ENCODE measurements at regions not wholly inside any gene's neighbourhood (a gene's known extent, or its start where the extent isn't known, plus 50 kb on each side); places are given as distances from the start of the nearest gene placed in this dataset.

DNA sequence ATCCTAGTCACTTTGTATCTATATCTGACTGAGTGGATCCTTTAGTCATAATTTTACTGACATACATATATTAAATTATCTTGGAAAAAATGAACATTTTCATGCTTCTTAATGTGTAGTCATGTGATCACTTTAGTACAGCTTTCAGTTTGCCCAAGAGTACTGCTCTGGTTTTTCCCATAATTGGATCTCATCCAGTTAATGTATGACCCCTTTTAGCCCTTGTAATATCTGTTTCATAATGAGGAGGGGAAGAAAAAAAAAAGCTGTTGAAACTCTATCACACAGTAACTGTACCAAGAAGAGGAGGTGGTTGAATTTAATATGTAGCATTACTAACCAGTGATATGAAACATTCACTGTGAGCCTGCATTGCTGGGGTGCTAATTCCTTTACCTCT is 328.7 kb downstream of the PTPRC start:
- Histone ChIP-seq H3K9me3 (ENCODE audit: control insufficient read depth, insufficient read depth, low read length) (no peaks in the 10 kb centered on the region), H3K4me1 (ENCODE audit: insufficient read depth, low read length) (no peaks in the 10 kb centered on the region), H3K9ac (ENCODE audit: low read depth, low read length) (no peak overlapping the region), H3K36me3 (ENCODE audit: insufficient read depth, low read length) (no peaks in the 10 kb centered on the region)

DNA sequence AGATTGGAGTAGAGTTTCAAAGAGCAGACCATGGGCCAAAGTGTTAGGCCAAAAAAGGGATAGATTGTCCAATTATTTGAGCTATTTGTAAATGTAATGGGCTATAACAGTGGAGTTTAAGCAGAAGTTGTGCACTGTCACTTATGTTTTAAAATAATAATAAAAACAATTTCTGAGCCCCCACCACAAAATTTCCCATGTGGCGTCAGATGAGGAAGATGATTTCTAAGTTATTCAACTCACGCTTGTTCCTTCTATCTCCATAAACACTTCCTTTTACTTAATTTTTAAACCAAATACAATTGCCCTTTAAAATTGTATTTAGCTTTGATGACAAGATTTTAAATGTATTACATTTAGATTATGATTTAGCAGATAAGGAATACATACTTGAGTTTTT is 330.0 kb downstream of the PTPRC start:
- H3K9me3 ChIP-seq (ENCODE audit: control insufficient read depth, insufficient read depth, low read length): no peaks in the 10 kb centered on the region
- H3K9ac ChIP-seq (ENCODE audit: low read depth, low read length): no peak overlapping the region
- no peaks in the 10 kb centered on the region for H3K36me3 ChIP-seq (ENCODE audit: insufficient read depth, low read length)
- no peaks in the 10 kb centered on the region for H3K4me1 ChIP-seq (ENCODE audit: insufficient read depth, low read length)

DNA sequence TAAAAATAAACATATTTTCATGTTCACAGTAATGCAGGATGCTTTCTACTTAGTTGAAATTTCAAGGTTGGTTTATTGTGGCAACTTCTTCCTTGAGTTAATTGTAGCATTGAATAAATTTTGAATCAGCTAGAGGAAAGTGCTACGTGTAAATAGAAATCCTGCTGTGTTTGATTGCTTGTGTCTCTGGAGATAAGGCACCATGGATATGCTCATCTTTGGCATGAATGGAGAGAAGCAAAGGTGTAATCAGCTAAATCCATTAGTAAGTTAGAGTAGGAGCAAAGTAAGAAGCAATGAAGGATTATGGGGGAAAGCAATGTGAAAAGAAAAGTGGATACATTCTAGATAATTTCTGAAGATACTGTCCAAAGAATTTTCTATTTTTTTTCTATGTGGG is 331.1 kb downstream of the PTPRC start:
- H3K4me1 ChIP-seq (ENCODE audit: insufficient read depth, low read length): no peaks in the 10 kb centered on the region
- no peaks in the 10 kb centered on the region for H3K36me3 ChIP-seq (ENCODE audit: insufficient read depth, low read length)
- no peak overlapping the region for H3K9ac ChIP-seq (ENCODE audit: low read depth, low read length)
- no peaks in the 10 kb centered on the region for H3K9me3 ChIP-seq (ENCODE audit: control insufficient read depth, insufficient read depth, low read length)

DNA sequence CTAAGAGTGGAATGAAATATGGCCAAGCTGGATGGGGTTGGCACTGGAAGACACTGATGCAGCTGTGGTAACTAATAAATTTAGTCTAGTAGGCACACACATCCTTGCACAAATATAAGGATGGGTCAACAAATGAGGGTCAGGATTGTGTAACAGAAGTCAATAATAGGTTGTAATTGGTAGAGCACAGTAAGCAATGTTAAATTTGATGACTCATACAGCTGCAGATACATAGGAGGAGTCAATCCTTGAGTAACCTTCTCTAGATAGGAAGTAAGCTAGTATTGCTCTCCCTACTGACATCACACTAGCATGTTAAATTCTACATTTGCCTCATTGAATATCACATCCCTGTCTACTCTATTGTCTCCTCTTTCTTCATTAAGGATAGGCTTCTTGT is 332.1 kb downstream of the PTPRC start:
- no peaks in the 10 kb centered on the region for H3K4me1 ChIP-seq (ENCODE audit: insufficient read depth, low read length)
- H3K36me3 ChIP-seq (ENCODE audit: insufficient read depth, low read length): no peaks in the 10 kb centered on the region
- H3K9me3 ChIP-seq (ENCODE audit: control insufficient read depth, insufficient read depth, low read length): no peaks in the 10 kb centered on the region
- H3K9ac ChIP-seq (ENCODE audit: low read depth, low read length): no peak overlapping the region

DNA sequence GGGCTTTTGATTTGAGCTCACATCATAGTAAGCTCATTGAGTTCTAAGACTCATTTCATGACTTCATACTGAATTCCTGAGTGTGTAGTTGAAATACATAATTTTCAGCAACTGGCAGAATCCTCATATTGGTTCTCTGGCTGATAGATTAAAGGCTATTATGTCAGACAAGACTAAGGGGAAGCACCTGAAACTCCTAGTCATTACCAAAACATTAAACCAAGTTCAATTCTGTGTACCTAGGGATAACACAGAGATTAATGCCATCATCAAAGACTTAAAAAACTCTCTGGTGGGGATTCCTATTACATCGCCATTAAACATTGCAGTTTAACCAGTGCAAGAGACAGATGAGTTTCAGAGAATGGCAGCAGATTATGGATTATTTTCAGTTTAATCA is 339.1 kb downstream of the PTPRC start:
- Histone ChIP-seq H3K36me3 (ENCODE audit: insufficient read depth, low read length) (no peaks in the 10 kb centered on the region), H3K9ac (ENCODE audit: low read depth, low read length) (no peak overlapping the region), H3K4me1 (ENCODE audit: insufficient read depth, low read length) (no peaks in the 10 kb centered on the region), H3K9me3 (ENCODE audit: control insufficient read depth, insufficient read depth, low read length) (no peaks in the 10 kb centered on the region)

DNA sequence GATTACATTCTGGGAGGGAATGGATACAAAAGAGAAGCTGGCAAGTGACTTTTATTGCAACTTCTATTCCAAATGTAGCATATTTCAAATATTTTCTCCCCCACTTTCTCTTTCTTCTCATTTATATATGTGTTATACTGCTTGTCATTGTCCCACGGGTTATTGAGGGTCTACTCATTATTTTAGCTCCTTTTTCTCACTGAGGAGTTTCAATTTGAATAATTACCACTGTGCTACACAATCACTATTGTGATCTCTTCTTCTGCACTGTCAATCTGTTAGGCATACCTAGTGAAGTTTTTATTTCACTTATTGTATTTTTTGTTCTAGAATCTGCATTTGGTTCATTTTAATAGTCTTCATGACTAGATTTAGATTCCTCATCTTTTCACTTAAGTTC is 339.7 kb downstream of the PTPRC start:
- H3K4me1 ChIP-seq (ENCODE audit: insufficient read depth, low read length): no peaks in the 10 kb centered on the region
- no peaks in the 10 kb centered on the region for H3K9me3 ChIP-seq (ENCODE audit: control insufficient read depth, insufficient read depth, low read length)
- H3K9ac ChIP-seq (ENCODE audit: low read depth, low read length): no peak overlapping the region
- H3K36me3 ChIP-seq (ENCODE audit: insufficient read depth, low read length): no peaks in the 10 kb centered on the region

DNA sequence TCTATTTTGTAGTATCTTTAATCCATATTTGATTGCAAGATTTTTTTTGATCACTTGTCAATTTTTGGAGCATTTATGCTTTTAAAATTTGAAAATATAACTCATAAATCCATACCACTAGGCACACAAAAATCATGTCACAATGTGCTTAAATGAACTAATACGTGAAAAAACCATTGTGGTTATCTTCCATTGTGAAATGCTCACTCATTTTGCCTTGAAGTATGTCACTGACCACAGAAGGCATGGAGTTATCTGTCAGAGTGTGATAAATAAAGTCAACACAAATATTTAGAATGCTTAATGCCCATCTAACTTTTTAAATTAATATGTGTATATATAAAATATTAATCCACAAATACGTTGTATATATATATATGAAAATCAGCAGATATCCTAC is 347.2 kb downstream of the PTPRC start:
- no peaks in the 10 kb centered on the region for H3K36me3 ChIP-seq (ENCODE audit: insufficient read depth, low read length)
- no peaks in the 10 kb centered on the region for H3K9me3 ChIP-seq (ENCODE audit: control insufficient read depth, insufficient read depth, low read length)
- H3K4me1 ChIP-seq (ENCODE audit: insufficient read depth, low read length): no peaks in the 10 kb centered on the region
- H3K9ac ChIP-seq (ENCODE audit: low read depth, low read length): no peak overlapping the region

DNA sequence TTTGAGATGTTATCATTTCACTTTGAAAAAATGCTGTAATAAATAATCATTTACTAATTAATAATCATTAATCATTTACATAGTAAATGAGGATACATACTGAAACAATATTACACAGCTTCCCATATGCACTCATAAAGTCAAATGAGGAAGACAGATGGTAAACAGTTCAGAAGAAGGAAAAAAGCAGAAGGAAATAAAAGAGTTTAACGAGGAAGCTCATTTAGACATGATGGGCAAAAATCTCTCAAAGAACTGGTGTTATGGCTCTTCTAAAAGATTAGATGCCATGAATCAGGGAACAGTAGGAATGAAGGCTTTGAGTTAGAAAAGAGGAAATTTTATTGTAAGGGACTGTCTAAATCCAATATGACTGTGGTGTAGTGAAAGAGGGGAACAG is 347.6 kb downstream of the PTPRC start:
- no peaks in the 10 kb centered on the region for H3K36me3 ChIP-seq (ENCODE audit: insufficient read depth, low read length)
- H3K9ac ChIP-seq (ENCODE audit: low read depth, low read length): no peak overlapping the region
- H3K9me3 ChIP-seq (ENCODE audit: control insufficient read depth, insufficient read depth, low read length): no peaks in the 10 kb centered on the region
- H3K4me1 ChIP-seq (ENCODE audit: insufficient read depth, low read length): no peaks in the 10 kb centered on the region

DNA sequence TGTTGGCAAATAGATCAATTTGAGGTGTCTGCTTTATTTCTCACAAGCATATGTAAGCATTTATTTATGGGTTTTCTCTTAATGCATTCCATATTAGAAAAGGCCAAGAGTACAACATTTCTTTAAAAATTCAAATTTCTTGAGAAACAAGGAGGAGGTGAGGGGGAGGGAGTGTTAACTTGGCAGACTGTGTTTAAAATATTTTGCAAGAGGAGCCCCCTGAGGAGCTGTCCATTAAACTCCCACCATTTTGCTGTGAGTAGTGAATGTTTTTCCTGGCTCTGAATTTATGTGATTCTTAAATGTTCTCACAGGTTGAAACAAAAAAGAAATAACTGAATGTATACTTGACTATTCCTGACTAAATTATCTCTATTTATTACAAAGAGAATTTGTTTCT is 363.8 kb downstream of the PTPRC start:
- Histone ChIP-seq H3K4me1 (ENCODE audit: insufficient read depth, low read length) (no peaks in the 10 kb centered on the region), H3K9ac (ENCODE audit: low read depth, low read length) (no peak overlapping the region), H3K9me3 (ENCODE audit: control insufficient read depth, insufficient read depth, low read length) (no peaks in the 10 kb centered on the region), H3K36me3 (ENCODE audit: insufficient read depth, low read length) (no peaks in the 10 kb centered on the region)

DNA sequence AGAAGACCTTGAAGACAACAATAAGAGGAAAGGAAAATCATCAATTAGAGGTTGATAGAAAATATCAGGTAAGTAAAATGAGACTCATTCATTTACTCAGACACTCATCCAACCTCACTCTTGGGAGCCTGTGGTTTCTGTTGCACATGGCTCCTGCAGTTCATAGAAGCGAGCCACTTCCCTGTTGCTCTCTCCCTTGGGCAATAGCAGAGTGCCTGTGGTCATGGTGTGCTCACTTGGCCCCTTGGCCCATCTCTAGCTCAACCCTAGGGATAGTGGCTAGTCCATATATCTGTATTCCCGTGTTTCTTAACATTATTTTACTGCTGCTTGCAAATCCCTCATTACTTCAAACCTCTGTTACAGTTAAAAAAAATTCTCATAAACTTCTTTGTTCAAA is 368.6 kb downstream of the PTPRC start:
- H3K9ac ChIP-seq (ENCODE audit: low read depth, low read length): no peak overlapping the region
- no peaks in the 10 kb centered on the region for H3K4me1 ChIP-seq (ENCODE audit: insufficient read depth, low read length)
- H3K36me3 ChIP-seq (ENCODE audit: insufficient read depth, low read length): no peaks in the 10 kb centered on the region
- H3K9me3 ChIP-seq (ENCODE audit: control insufficient read depth, insufficient read depth, low read length): no peaks in the 10 kb centered on the region

DNA sequence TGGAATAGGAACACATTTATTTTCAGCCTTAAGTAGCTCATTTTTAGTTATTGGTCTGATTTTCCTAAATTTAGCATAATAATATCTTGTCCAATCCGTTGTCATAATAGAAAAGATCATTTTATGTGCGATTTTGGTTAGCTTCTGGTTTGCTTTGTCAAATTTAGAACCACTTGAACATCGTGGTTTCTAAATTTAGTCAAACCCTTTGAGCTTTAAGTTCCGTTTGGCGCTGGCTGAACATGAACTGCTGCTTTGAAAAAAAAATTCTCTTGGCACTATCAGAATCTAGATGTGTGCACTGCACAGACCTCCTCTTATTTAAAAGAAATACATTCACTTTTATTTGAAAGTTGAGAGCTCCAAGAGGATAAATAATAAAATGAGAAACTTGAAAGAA is 370.6 kb downstream of the PTPRC start:
- Histone ChIP-seq H3K9ac (ENCODE audit: low read depth, low read length) (no peak overlapping the region), H3K9me3 (ENCODE audit: control insufficient read depth, insufficient read depth, low read length) (no peaks in the 10 kb centered on the region), H3K36me3 (ENCODE audit: insufficient read depth, low read length) (no peaks in the 10 kb centered on the region), H3K4me1 (ENCODE audit: insufficient read depth, low read length) (no peaks in the 10 kb centered on the region)

DNA sequence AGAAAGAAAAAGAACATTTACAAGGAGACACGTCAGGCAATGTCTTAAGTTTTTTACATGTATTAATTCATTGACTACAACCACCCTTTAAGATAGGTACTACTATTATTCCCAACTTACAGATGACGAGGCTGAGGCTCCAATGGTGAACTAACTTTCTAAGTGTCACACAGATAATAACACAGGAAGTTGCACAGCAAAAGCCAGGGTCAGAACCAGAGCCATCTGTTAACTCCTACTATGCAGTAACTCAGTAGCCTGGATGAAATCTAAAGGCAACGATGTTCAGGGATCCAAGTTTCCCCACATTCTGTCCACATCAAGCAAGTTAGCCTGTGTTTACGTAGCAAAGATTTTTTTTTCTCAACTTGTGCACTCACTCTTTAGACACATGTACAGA is 371.7 kb downstream of the PTPRC start:
- no peaks in the 10 kb centered on the region for H3K9me3 ChIP-seq (ENCODE audit: control insufficient read depth, insufficient read depth, low read length)
- no peak overlapping the region for H3K9ac ChIP-seq (ENCODE audit: low read depth, low read length)
- H3K4me1 ChIP-seq (ENCODE audit: insufficient read depth, low read length): no peaks in the 10 kb centered on the region
- no peaks in the 10 kb centered on the region for H3K36me3 ChIP-seq (ENCODE audit: insufficient read depth, low read length)

DNA sequence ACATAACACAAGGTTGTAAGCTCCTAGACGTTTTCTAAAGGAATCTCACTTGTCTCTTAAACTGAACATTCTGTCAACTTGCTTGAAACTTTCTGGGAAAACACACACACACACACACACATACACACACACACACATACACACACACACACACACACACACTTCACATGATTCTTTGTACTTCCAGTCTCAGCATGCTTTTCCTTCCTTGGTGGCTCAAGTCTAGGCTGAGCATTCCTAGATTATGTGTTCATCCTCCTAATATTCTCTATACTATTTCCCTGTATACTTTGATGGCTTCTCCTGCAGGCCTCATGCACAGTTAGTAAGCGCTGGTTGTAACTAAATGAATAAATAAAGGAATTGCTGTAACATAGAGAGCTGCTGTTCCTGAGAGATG is 372.1 kb downstream of the PTPRC start:
- Histone ChIP-seq H3K36me3 (ENCODE audit: insufficient read depth, low read length) (no peaks in the 10 kb centered on the region), H3K4me1 (ENCODE audit: insufficient read depth, low read length) (no peaks in the 10 kb centered on the region), H3K9me3 (ENCODE audit: control insufficient read depth, insufficient read depth, low read length) (no peaks in the 10 kb centered on the region), H3K9ac (ENCODE audit: low read depth, low read length) (no peak overlapping the region)

DNA sequence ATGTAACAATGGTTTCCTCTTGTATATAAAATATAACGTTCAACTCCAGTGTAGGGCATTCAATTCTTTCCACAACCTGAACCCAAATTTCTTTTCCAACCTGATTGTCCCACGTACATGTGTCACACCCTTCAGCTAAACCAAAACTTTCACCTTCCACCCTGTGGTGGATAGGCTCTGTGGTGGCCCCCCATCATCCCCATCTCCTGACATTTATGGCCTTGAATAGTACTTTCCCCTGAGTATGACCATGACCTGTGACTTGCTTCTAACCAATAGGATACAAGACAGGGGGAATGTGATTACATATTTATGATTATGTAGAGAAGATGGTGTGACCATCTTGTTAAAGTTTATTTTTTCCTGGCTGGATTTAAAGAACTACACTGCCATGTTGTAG is 377.0 kb downstream of the PTPRC start:
- no peaks in the 10 kb centered on the region for H3K36me3 ChIP-seq (ENCODE audit: insufficient read depth, low read length)
- no peak overlapping the region for H3K9ac ChIP-seq (ENCODE audit: low read depth, low read length)
- no peaks in the 10 kb centered on the region for H3K4me1 ChIP-seq (ENCODE audit: insufficient read depth, low read length)
- H3K9me3 ChIP-seq (ENCODE audit: control insufficient read depth, insufficient read depth, low read length): no peaks in the 10 kb centered on the region

DNA sequence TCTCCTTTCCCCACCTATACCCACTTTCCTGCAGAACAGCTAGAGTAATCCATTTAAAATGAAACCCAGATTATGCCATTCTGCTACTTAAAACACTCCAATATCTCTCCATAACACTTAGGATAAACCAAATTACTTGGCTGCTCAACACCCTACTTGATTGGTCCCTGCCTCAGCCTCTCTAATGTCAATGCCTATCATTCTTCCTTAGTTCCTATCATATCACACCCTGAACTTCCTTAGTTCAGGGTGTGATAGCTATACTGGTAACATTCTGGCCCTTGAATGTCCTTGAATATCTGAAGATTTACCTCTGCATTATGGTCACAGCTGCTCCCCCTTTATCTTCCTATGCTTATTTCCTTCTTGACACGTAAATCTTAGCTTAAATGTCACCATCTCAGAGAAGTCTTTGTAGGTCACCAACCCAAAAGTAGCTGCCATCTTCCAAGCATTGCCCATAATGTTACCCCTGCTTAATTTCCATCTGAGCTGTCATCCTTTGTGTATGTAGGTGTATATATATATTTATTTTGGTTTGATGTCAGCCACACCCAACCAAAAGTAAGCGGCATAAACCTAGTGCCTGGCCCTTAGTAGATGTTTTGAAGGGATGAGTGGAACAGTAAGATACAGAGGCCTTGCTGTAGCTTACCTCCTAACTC is 379.8 kb downstream of the PTPRC start:
- Histone ChIP-seq H3K9ac (ENCODE audit: low read depth, low read length) (no peak overlapping the region), H3K4me1 (ENCODE audit: insufficient read depth, low read length) (no peaks in the 10 kb centered on the region), H3K9me3 (ENCODE audit: control insufficient read depth, insufficient read depth, low read length) (no peaks in the 10 kb centered on the region), H3K36me3 (ENCODE audit: insufficient read depth, low read length) (no peaks in the 10 kb centered on the region)

DNA sequence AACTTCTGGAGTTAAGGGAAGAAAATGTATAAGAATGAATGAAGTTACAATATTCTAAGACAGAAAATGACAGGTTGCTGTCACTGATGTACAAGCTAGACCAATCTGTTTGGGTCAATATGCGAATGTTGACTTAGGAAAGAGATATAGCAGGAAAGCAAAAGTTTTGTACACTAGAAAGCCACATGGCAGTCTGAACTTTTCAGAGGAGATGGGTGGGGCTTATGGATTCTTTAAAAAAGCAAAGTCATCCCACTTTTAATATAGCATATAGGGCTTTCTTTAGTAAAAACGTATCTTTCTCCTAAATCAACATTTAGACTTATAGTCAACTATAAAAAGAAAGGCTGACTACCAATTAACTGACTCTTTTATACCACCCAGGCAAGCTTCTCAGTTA is 381.2 kb downstream of the PTPRC start:
- H3K9me3 ChIP-seq (ENCODE audit: control insufficient read depth, insufficient read depth, low read length): no peaks in the 10 kb centered on the region
- no peaks in the 10 kb centered on the region for H3K4me1 ChIP-seq (ENCODE audit: insufficient read depth, low read length)
- no peaks in the 10 kb centered on the region for H3K36me3 ChIP-seq (ENCODE audit: insufficient read depth, low read length)
- no peak overlapping the region for H3K9ac ChIP-seq (ENCODE audit: low read depth, low read length)
